ENCODE measurements at regions not wholly inside any gene's neighbourhood (a gene's known extent, or its start where the extent isn't known, plus 50 kb on each side); places are given as distances from the start of the nearest gene placed in this dataset.
"Not testable (repeated sequence)": the region's sequence is repeated elsewhere in the genome, so short reads cannot be mapped to it uniquely, and the experiment has no call there.

DNA sequence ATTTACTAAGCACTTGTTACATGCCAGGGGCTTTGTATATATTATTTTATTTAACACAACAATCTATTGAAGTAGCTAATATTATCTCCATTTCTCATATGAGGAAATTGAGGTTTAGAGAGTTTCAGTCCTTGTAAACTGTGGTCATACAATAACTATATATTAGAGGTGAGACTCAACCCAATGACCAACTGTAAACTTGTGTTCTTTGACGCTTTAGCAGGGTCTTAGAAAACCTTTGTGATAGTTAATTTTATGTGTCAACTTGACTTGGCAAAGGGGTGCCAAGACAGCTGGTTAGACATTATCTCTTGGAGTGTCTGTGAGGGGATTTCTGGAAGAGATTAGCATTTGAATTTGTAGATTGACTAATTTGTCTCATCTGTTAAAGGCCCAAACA is 252.4 kb upstream of the B3GALT2 start:
- Histone ChIP-seq H3K4me1 (no peaks in the 10 kb centered on the region), H3K9me3 (no peaks in the 10 kb centered on the region), H3K4me3 (replicated peaks in 1 of 3) (no peak overlapping the region), H3K27ac (no peak overlapping the region), H3K36me3 (no peaks in the 10 kb centered on the region), H3K27me3 (no peaks in the 10 kb centered on the region)
- DNase-seq: no peak
- 86 to 97% methylated on average over 1 of the region's 1 CpG for WGBS, 2 donors
- no peak for TF ChIP-seq CTCF (IDR thresholded peaks at IDR 0.05)
- TF ChIP-seq POLR2A (IDR thresholded peaks at IDR 0.05): no peak
- intact Hi-C loops (cut with DNase I): no loop called here

- DNase-seq: no peak
- TF ChIP-seq POLR2A (IDR thresholded peaks at IDR 0.05): no peak
- no peak for TF ChIP-seq CTCF (IDR thresholded peaks at IDR 0.05)
- Histone ChIP-seq H3K36me3 (no peaks in the 10 kb centered on the region), H3K27ac (no peak overlapping the region), H3K9me3 (no peaks in the 10 kb centered on the region), H3K27me3 (no peaks in the 10 kb centered on the region), H3K4me3 (replicated peaks in 1 of 3) (no peak overlapping the region), H3K4me1 (no peaks in the 10 kb centered on the region)
- 86 to 93% methylated on average over 2 of the region's 2 CpGs for WGBS, 2 donors
- intact Hi-C loops (cut with DNase I): no loop called here
Observed at GRCh38 chr1:193438312-193438711, 251.9 kb upstream of the B3GALT2 start.

DNA sequence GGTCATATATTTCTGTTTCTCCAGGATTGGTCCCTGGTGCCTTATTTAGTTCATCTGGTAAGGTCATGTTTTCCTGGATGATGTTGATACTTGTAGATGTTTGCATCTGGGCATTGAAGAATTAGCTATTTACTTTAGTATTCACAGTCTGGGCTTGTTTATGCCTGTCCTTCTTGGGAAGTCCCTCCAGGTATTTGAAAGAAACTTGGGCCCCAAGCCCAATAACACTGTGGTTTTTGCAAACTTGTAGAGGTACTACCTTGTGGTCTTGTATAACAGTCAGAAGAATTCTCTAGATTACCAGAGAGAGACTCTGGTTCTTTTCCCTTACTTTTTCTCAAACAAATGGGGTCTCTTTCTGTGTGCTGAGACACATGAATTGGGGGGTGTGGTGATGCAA is 251.4 kb upstream of the B3GALT2 start:
- DNase-seq: no peak

DNA sequence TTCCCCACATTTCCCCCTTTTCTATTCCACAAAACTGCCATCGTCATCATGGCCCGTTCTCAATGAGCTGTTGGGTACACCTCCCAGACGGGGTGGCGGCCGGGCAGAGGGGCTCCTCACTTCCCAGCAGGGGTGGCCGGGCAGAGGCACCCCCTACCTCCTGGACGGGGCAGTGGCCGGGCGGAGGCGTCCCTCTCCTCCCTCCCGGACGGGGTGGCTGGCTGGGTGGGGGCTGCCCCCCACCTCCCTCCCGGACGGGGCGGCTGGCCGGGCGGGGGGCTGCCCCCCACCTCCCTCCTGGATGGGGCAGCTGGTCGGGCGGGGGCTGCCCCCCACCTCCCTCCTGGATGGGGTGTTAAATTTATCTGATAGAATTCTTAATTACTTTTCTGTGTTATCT is 250.9 kb upstream of the B3GALT2 start:
- intact Hi-C loops (cut with DNase I); H3K36me3 ChIP-seq; DNase-seq; H3K27me3 ChIP-seq; H3K4me1 ChIP-seq; H3K9me3 ChIP-seq; H3K4me3 ChIP-seq (replicated peaks in 1 of 3); H3K27ac ChIP-seq: not testable (repeated sequence)
- 96 to 98% methylated on average over 12 to 19 of the region's 19 CpGs for WGBS, 2 donors

More for the DNA sequence above, 251.4 kb upstream of the B3GALT2 start:
- Histone ChIP-seq H3K27me3 (no peaks in the 10 kb centered on the region), H3K36me3 (no peaks in the 10 kb centered on the region), H3K9me3 (no peaks in the 10 kb centered on the region), H3K4me1 (no peaks in the 10 kb centered on the region), H3K27ac (no peak overlapping the region), H3K4me3 (replicated peaks in 1 of 3) (no peak overlapping the region)
- TF ChIP-seq CTCF (IDR thresholded peaks at IDR 0.05) (no peak), POLR2A (IDR thresholded peaks at IDR 0.05) (no peak)
- intact Hi-C loops (cut with DNase I): no loop called here

DNA sequence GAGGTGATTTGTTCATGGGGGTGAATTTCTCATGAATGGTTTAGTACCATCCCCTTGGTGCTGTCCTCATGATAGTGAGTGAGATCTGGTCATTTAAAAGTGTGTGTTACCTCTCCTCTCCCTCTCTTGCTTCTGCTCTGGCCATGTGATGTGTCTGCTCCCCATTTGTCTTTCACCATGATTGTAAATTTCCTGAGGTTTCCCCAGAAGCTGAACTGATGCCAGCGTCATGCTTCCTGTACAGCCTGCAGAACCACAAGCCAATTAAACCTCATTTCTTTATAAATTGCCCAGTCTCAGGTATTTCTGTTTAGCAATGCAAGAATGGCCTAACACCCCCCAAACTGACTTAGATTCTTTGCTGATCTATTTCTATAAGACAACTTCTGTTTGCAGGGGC is 249.4 kb upstream of the B3GALT2 start:
- 64 to 76% methylated on average over 1 of the region's 1 CpG for WGBS, 2 donors
- no peak for DNase-seq

More for the DNA sequence above, 249.4 kb upstream of the B3GALT2 start:
- Histone ChIP-seq H3K27me3 (no peaks in the 10 kb centered on the region), H3K27ac (no peak overlapping the region), H3K4me1 (no peaks in the 10 kb centered on the region), H3K9me3 (no peaks in the 10 kb centered on the region), H3K4me3 (replicated peaks in 1 of 3) (no peak overlapping the region), H3K36me3 (no peaks in the 10 kb centered on the region)
- intact Hi-C loops (cut with DNase I): no loop called here
- no peak for TF ChIP-seq CTCF (IDR thresholded peaks at IDR 0.05)
- TF ChIP-seq POLR2A (IDR thresholded peaks at IDR 0.05): no peak

All from thyroid gland (tissue), 4 donors.